CD4-positive, alpha-beta T cell (primary cell): ENCODE measurements at regions not wholly inside any gene's neighbourhood (a gene's known extent, or its start where the extent isn't known, plus 50 kb on each side); places are given as distances from the start of the nearest gene placed in this dataset.

Experiments
- ATAC-seq: fragments of 200-7000 bp; cut with Tn5 transposase; one replicate; pipeline ENCODE4 v1.10.0; 2022; ENCODE audit warnings: mild to moderate bottlenecking; ENCODE audit not compliant: poor library complexity
- CTCF ChIA-PET: fragments of 350-600 bp; sonication (Branson Sonifier 250); formaldehyde crosslinking; loops from one replicate; lab custom pipeline; 2021; ENCODE audit warnings: antibody characterized with exemption, inconsistent platforms; lab: Charles Lee
- POLR2A ChIA-PET: fragments of 350-600 bp; sonication (Branson Sonifier 250); formaldehyde crosslinking; loops from one replicate; lab custom pipeline; 2021; ENCODE audit warnings: antibody characterized with exemption, inconsistent platforms; lab: Charles Lee
- DNase-seq, 14 experiments: peaks; one replicate each; pipeline ENCODE4 v3.0.0-alpha.2; 2013 to 2020; ENCODE audit warnings: mixed read lengths in 2 of 14
- H3K27ac ChIP-seq, 2 donors: one replicate each; pipeline versions ENCODE4 v1.5.1 to v1.7.0; 2013; ENCODE audit warnings: low read length in 2 of 2, low read depth in 1 of 2, mild to moderate bottlenecking in 1 of 2
- H3K27me3 ChIP-seq, 2 experiments: 1 replicate in 1 of 2; 2 replicates in 1 of 2; pipeline versions ENCODE4 v1.6.1 to v1.7.0; 2013; ENCODE audit warnings: low read length in 2 of 2, control low read depth in 1 of 2, mild to moderate bottlenecking in 1 of 2, moderate library complexity in 1 of 2; ENCODE audit not compliant: insufficient read depth in 2 of 2, control insufficient read depth in 1 of 2
- H3K36me3 ChIP-seq: one replicate; pipeline ENCODE4 v1.6.1; 2013; ENCODE audit warnings: low read length, control low read depth; ENCODE audit not compliant: insufficient read depth
- H3K4me1 ChIP-seq: one replicate; pipeline ENCODE4 v1.6.1; 2013; ENCODE audit warnings: low read length, control low read depth; ENCODE audit not compliant: insufficient read depth
- H3K4me3 ChIP-seq: one replicate; pipeline ENCODE4 v1.5.1; 2013; ENCODE audit warnings: mild to moderate bottlenecking, low read length, moderate library complexity
- H3K9me3 ChIP-seq, 2 experiments: 1 replicate in 1 of 2; 2 replicates in 1 of 2; pipeline versions ENCODE4 v1.6.1 to v1.7.0; 2013; ENCODE audit warnings: low read length in 2 of 2, mild to moderate bottlenecking in 2 of 2, control low read depth in 1 of 2, moderate library complexity in 1 of 2; ENCODE audit not compliant: control insufficient read depth in 1 of 2, insufficient read depth in 1 of 2
- H3K27ac Mint-ChIP-seq: one replicate; pipeline ENCODE4 v1.8.0; 2020; ENCODE audit warnings: mixed read lengths
- H3K27me3 Mint-ChIP-seq: one replicate; pipeline ENCODE4 v1.8.0; 2021; ENCODE audit warnings: mixed read lengths
- H3K36me3 Mint-ChIP-seq: one replicate; pipeline ENCODE4 v1.8.0; 2021; ENCODE audit warnings: low read depth, mixed read lengths
- H3K4me1 Mint-ChIP-seq: one replicate; pipeline ENCODE4 v1.8.0; 2021; ENCODE audit warnings: low read depth, mixed read lengths
- H3K4me3 Mint-ChIP-seq: one replicate; pipeline ENCODE4 v1.8.0; 2020; ENCODE audit warnings: mild to moderate bottlenecking, mixed read lengths
- H3K9me3 Mint-ChIP-seq: one replicate; pipeline ENCODE4 v1.8.0; 2020; ENCODE audit warnings: mixed read lengths
- CTCF ChIP-seq: fragments of 200-600 bp; IDR thresholded peaks from one replicate; pipeline ENCODE4 v1.8.0; 2022; ENCODE audit warnings: antibody characterized with exemption, mild to moderate bottlenecking
- intact Hi-C, 2 experiments: fragments of 100-400 bp; cut with DNase I in 1 of 2; cut with micrococcal nuclease in 1 of 2; formaldehyde crosslinking; loops; one replicate each; pipeline versions ENCODE4 v1.15.1 to v1.9.0; 2023 to 2025; cut with DNase I, micrococcal nuclease

GRCh38 chr17:59465949-59466307 is 99.5 kb upstream of the DHX40 start:
- H3K27ac Mint-ChIP-seq, result no peak overlapping the region
- DNase-seq, result no peak
- POLR2A ChIA-PET, result no interaction called here
- Histone ChIP-seq H3K27ac (no peak overlapping the region), H3K4me1 (no peaks in the 10 kb centered on the region), H3K9me3 (no peaks in the 10 kb centered on the region), H3K27me3 (peaks cover 0 to 2% of the 10 kb centered on the region in 2 experiments), H3K4me3 (no peak overlapping the region), H3K36me3 (no peaks in the 10 kb centered on the region)
- H3K4me3 Mint-ChIP-seq, result no peak overlapping the region
- CTCF ChIA-PET, result no interaction called here
- no peak for ATAC-seq
- H3K4me1 Mint-ChIP-seq, result no peaks in the 10 kb centered on the region
- no peak for TF ChIP-seq CTCF
- no peaks in the 10 kb centered on the region for H3K9me3 Mint-ChIP-seq
- no peaks in the 10 kb centered on the region for H3K36me3 Mint-ChIP-seq
- intact Hi-C loops, result no loop called here
- no peaks in the 10 kb centered on the region for H3K27me3 Mint-ChIP-seq

GRCh38 chr17:59466946-59467801 is 98.2 kb upstream of the DHX40 start:
- Mint-ChIP-seq H3K27me3 (no peaks in the 10 kb centered on the region), H3K36me3 (no peaks in the 10 kb centered on the region), H3K4me3 (no peak overlapping the region), H3K4me1 (no peaks in the 10 kb centered on the region), H3K9me3 (no peaks in the 10 kb centered on the region), H3K27ac (no peak overlapping the region)
- TF ChIP-seq CTCF, result no peak
- DNase-seq (no peak), ATAC-seq (no peak)
- Histone ChIP-seq H3K36me3 (no peaks in the 10 kb centered on the region), H3K4me1 (no peaks in the 10 kb centered on the region), H3K9me3 (no peaks in the 10 kb centered on the region), H3K27me3 (peaks cover 0 to 2% of the 10 kb centered on the region in 2 experiments), H3K27ac (no peak overlapping the region), H3K4me3 (no peak overlapping the region)
- intact Hi-C loops, result no loop called here
- ChIA-PET CTCF (no interaction called here), POLR2A (no interaction called here)

GRCh38 chr17:59469786-59470485 is 95.5 kb upstream of the DHX40 start:
- H3K9me3 ChIP-seq, result no peaks in the 10 kb centered on the region
- no peaks in the 10 kb centered on the region for H3K4me1 ChIP-seq
- no peak for TF ChIP-seq CTCF
- H3K4me1 Mint-ChIP-seq, result no peaks in the 10 kb centered on the region
- H3K27ac ChIP-seq, result no peak overlapping the region
- intact Hi-C loops, result no loop called here
- ChIA-PET CTCF (no interaction called here), POLR2A (no interaction called here)
- no peaks in the 10 kb centered on the region for H3K36me3 ChIP-seq
- H3K9me3 Mint-ChIP-seq, result no peaks in the 10 kb centered on the region
- peaks cover 0 to 2% of the 10 kb centered on the region in 2 experiments for H3K27me3 ChIP-seq
- no peak overlapping the region for H3K27ac Mint-ChIP-seq
- no peak for ATAC-seq
- no peaks in the 10 kb centered on the region for H3K27me3 Mint-ChIP-seq
- no peak overlapping the region for H3K4me3 ChIP-seq
- H3K36me3 Mint-ChIP-seq, result no peaks in the 10 kb centered on the region
- no peak for DNase-seq
- no peak overlapping the region for H3K4me3 Mint-ChIP-seq
